Kidney (tissue), 13 donors: ENCODE measurements at regions not wholly inside any gene's neighbourhood (a gene's known extent, or its start where the extent isn't known, plus 50 kb on each side); places are given as distances from the start of the nearest gene placed in this dataset.

Source experiments
- DNase-seq, 5 donors: peaks; one replicate each; pipeline ENCODE4 v3.0.0-alpha.2; 2013 to 2020
- FAIRE-seq: peaks from 2 replicates; lab custom pipeline; 2012; peaks lifted over from hg19 to GRCh38; lab: Jason Lieb, UNC
- H3K27ac ChIP-seq, 2 donors: one replicate each; pipeline ENCODE4 v1.7.0; 2013; ENCODE audit warnings: low read depth in 2 of 2, low read length in 2 of 2, inconsistent platforms in 1 of 2
- H3K27me3 ChIP-seq: one replicate; pipeline ENCODE4 v1.7.1; 2013; ENCODE audit warnings: low read length, inconsistent platforms; ENCODE audit not compliant: control insufficient read depth, insufficient read depth
- H3K36me3 ChIP-seq, 3 donors: one replicate each; pipeline versions ENCODE4 v1.7.0 to v1.7.1; 2013; ENCODE audit warnings: low read length in 3 of 3, control low read depth in 1 of 3, inconsistent platforms in 1 of 3; ENCODE audit not compliant: insufficient read depth in 3 of 3, control insufficient read depth in 2 of 3
- H3K4me1 ChIP-seq, 3 donors: one replicate each; pipeline versions ENCODE4 v1.7.0 to v1.7.1; 2013; ENCODE audit warnings: low read length in 3 of 3, inconsistent platforms in 1 of 3, low read depth in 1 of 3; ENCODE audit not compliant: control insufficient read depth in 2 of 3, insufficient read depth in 2 of 3
- H3K4me3 ChIP-seq, 3 donors: one replicate each; pipeline versions ENCODE4 v1.7.0 to v1.8.1; 2013; ENCODE audit warnings: low read length in 3 of 3, control low read depth in 1 of 3, inconsistent platforms in 1 of 3
- H3K9ac ChIP-seq, 3 donors: one replicate each; pipeline versions ENCODE4 v1.7.0 to v1.7.1; 2013; ENCODE audit warnings: low read length in 3 of 3, control low read depth in 1 of 3, inconsistent platforms in 1 of 3
- H3K9me3 ChIP-seq, 3 donors: one replicate each; pipeline versions ENCODE4 v1.7.0 to v1.7.1; 2013; ENCODE audit warnings: low read length in 3 of 3, control low read depth in 1 of 3, inconsistent platforms in 1 of 3; ENCODE audit not compliant: control insufficient read depth in 2 of 3, insufficient read depth in 1 of 3
- CTCF ChIP-seq: IDR thresholded peaks from 3 replicates; pipeline ENCODE4 v1.5.1; 2012; ENCODE audit warnings: mild to moderate bottlenecking, moderate library complexity, borderline replicate concordance; ENCODE audit not compliant: insufficient read depth; ENCODE audit errors: extremely low read depth
- intact Hi-C: fragments of 100-400 bp; cut with DNase I; formaldehyde crosslinking; loops from one replicate; pipeline ENCODE4 v1.11.1; 2022
- donor health status: control.
- donor health status: control.
- donor health status: control.
- donor health status: control.
- donor health status: control.
- donor health status: DM: yes; HTN: yes; CAD: no.
- donor health status: Normal renal cell carcinoma (clear cell type).

DNA sequence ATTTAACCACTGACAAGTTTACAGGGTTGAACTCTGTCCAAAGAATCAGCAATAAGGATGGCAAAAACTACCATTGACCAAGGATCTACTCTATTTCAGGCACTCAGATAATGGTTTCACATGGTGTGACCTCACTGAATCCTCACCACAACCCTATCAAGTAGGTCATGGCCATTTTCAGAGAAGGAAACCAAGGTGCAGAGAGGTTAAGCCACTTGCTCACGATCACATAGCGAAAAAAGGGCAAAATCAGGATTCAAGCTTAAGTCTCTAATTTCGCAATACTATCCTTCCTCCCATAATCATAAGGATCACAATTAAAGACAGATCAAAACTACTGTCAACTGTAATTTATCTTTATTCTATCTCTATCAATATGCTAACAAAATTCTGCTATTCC is 191.0 kb upstream of the AFF2 start:
- Histone ChIP-seq H3K9me3 (no peaks in the 10 kb centered on the region), H3K27me3 (no peaks in the 10 kb centered on the region), H3K27ac (no peak overlapping the region), H3K4me1 (no peaks in the 10 kb centered on the region), H3K9ac (no peak overlapping the region), H3K4me3 (no peak overlapping the region), H3K36me3 (no peaks in the 10 kb centered on the region)
- intact Hi-C loops = no loop called here
- FAIRE-seq = no peak
- TF ChIP-seq CTCF = no peak
- no peak for DNase-seq

- TF ChIP-seq CTCF = no peak
- intact Hi-C loops = no loop called here
- Histone ChIP-seq H3K9me3 (no peaks in the 10 kb centered on the region), H3K9ac (no peak overlapping the region), H3K36me3 (no peaks in the 10 kb centered on the region), H3K27me3 (no peaks in the 10 kb centered on the region), H3K27ac (no peak overlapping the region), H3K4me1 (no peaks in the 10 kb centered on the region), H3K4me3 (no peak overlapping the region)
- FAIRE-seq (no peak), DNase-seq (no peak)
Measured at GRCh38 chrX:148310426-148311165, 189.8 kb upstream of the AFF2 start.

DNA sequence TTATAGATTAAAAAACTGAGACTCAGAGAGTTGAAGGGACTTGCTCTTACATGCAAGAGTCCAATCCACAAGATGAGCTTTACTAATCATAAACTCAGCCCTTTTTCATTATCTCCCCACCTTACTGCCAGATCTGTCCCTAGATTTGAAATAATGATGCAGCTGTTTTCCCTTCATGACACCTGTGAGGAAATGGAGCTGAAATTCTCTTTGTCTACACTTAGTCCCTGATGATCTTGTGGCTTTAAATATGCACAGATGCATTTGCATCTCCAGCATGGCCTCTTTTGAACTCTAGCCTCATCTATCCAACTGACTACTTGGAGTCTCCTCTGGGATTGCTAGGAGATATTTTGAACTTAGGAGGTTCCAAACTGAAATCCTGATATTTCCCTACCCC is 188.9 kb upstream of the AFF2 start:
- FAIRE-seq (no peak), DNase-seq (no peak)
- no peak for TF ChIP-seq CTCF
- Histone ChIP-seq H3K27ac (no peak overlapping the region), H3K9ac (no peak overlapping the region), H3K9me3 (no peaks in the 10 kb centered on the region), H3K4me3 (no peak overlapping the region), H3K4me1 (no peaks in the 10 kb centered on the region), H3K27me3 (no peaks in the 10 kb centered on the region), H3K36me3 (no peaks in the 10 kb centered on the region)
- intact Hi-C loops = no loop called here

DNA sequence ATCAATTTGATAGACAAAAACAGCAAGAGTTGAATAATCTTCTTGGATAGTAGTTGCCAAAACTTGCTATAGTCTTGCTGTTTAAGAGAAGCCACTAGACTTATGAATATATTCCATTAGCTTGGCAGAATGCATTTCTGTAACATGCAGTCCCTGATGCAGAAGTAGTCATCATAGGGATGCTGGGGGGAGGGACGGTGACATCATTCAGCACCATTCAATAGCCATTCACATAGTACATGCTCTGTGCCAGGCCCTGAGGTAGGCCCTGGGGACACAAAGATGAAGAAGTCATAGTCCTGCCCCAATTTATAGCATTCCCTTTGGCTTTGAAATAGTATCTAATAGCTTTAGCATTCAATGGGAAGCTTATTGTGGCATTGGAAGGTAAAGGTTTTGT is 185.5 kb upstream of the AFF2 start:
- Histone ChIP-seq H3K9me3 (no peaks in the 10 kb centered on the region), H3K9ac (no peak overlapping the region), H3K4me1 (no peaks in the 10 kb centered on the region), H3K27me3 (no peaks in the 10 kb centered on the region), H3K4me3 (no peak overlapping the region), H3K27ac (no peak overlapping the region), H3K36me3 (no peaks in the 10 kb centered on the region)
- intact Hi-C loops = no loop called here
- DNase-seq (no peak), FAIRE-seq (no peak)
- no peak for TF ChIP-seq CTCF
